Neural crest cell (in vitro differentiated cells): ENCODE measurements at regions not wholly inside any gene's neighbourhood (a gene's known extent, or its start where the extent isn't known, plus 50 kb on each side); places are given as distances from the start of the nearest gene placed in this dataset.

Experiments used
- DNase-seq: peaks from one replicate; pipeline ENCODE4 v3.0.0; 2021; ENCODE audit warnings: low read depth, mixed read lengths, low spot score
- H3K27ac Mint-ChIP-seq: one replicate; pipeline ENCODE4 v1.8.0; 2021; ENCODE audit warnings: mild to moderate bottlenecking, mixed read lengths; ENCODE audit not compliant: unreplicated experiment
- H3K27me3 Mint-ChIP-seq: 2 replicates; pipeline ENCODE4 v1.8.0; 2021; ENCODE audit warnings: low read depth, mild to moderate bottlenecking, mixed read lengths
- H3K36me3 Mint-ChIP-seq: 2 replicates; pipeline ENCODE4 v1.8.0; 2021; ENCODE audit warnings: low read depth, mild to moderate bottlenecking, mixed read lengths
- H3K4me1 Mint-ChIP-seq: 2 replicates; pipeline ENCODE4 v1.8.0; 2021; ENCODE audit warnings: mixed read lengths
- H3K4me3 Mint-ChIP-seq: one replicate; pipeline ENCODE4 v1.8.0; 2021; ENCODE audit warnings: mild to moderate bottlenecking, mixed read lengths
- H3K9me3 Mint-ChIP-seq: 2 replicates; pipeline ENCODE4 v1.8.0; 2021; ENCODE audit warnings: mixed read lengths
- TF ChIP-seq, protein P1 (sequence below): fragments of 200-600 bp; sonication (generic); conservative IDR thresholded peaks from 2 replicates; pipeline ENCODE4 v1.5.0; 2021; ENCODE audit warnings: antibody characterized with exemption, mild to moderate bottlenecking

DNA sequence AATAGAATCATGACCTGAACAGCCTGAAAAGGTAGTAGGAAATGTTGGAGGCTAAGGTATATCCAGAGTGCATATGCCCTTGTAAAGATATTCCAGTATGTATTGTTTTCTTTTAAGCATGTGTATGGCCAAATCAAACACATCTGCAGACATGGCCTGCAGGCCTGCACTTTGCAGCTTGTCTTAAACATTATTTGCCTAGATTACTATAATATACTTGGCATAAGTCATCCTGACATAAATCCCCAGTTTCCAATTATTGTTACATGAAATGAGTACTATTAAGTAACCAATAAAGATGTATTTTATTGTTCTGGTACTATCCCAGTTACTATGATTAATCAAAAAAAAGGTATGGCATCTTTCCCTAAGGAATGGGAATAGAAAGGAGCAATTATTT is 169.1 kb upstream of the PTBP2 start:
- Mint-ChIP-seq H3K4me3 (no peak overlapping the region), H3K27me3 (no peaks in the 10 kb centered on the region), H3K9me3 (no peaks in the 10 kb centered on the region), H3K4me1 (peaks cover 19% of the 10 kb centered on the region), H3K36me3 (no peaks in the 10 kb centered on the region), H3K27ac (no peak overlapping the region)
- DNase-seq = no peak
- TF ChIP-seq, protein P1, sequence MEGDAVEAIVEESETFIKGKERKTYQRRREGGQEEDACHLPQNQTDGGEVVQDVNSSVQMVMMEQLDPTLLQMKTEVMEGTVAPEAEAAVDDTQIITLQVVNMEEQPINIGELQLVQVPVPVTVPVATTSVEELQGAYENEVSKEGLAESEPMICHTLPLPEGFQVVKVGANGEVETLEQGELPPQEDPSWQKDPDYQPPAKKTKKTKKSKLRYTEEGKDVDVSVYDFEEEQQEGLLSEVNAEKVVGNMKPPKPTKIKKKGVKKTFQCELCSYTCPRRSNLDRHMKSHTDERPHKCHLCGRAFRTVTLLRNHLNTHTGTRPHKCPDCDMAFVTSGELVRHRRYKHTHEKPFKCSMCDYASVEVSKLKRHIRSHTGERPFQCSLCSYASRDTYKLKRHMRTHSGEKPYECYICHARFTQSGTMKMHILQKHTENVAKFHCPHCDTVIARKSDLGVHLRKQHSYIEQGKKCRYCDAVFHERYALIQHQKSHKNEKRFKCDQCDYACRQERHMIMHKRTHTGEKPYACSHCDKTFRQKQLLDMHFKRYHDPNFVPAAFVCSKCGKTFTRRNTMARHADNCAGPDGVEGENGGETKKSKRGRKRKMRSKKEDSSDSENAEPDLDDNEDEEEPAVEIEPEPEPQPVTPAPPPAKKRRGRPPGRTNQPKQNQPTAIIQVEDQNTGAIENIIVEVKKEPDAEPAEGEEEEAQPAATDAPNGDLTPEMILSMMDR = no peak

DNA sequence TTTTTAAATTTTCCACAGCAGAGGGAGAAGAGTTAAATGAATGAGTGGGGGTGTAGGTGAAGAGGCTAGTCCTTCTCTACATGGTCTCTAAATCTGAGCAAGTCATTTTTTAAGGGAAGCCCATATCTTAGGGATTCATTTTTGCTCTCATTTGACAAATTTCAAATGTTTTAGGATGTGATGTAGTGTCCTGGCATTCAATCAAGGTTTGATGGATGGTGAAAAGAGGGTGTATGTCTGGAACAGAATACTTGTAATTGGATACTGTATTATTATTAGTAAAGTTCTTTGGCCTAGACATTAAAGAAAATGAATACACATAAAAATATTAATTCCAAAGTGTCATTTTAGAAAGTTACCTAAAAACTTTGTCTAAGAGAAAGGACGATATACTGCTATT is 167.8 kb upstream of the PTBP2 start:
- H3K4me1 Mint-ChIP-seq = peaks cover 30% of the 10 kb centered on the region

DNA sequence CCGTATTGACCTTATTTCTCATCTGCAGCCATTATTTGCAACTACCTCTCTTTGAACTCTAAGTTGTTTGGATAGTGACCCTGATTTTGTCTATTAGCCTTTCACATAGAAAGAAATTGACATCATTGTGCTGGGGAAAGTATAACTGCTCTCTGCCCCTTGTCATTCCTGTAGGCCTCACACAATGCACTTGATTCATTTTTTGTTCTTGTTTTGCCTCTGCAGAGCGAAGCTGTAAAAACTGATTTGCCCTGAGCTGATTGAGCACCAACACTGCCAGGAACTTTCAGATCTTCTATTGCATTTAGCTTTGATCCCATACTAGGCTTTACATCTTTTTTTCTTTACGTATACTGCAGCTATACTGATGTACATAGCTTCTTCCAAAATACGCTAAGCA is 167.2 kb upstream of the PTBP2 start:
- TF ChIP-seq, protein P1 = no peak
- peaks cover 34% of the 10 kb centered on the region for H3K4me1 Mint-ChIP-seq
- no peak overlapping the region for H3K4me3 Mint-ChIP-seq
- H3K9me3 Mint-ChIP-seq = no peaks in the 10 kb centered on the region
- DNase-seq = no peak
- no peaks in the 10 kb centered on the region for H3K36me3 Mint-ChIP-seq
- no peaks in the 10 kb centered on the region for H3K27me3 Mint-ChIP-seq
- H3K27ac Mint-ChIP-seq = no peak overlapping the region

More for the DNA sequence above, 167.8 kb upstream of the PTBP2 start:
- no peaks in the 10 kb centered on the region for H3K9me3 Mint-ChIP-seq
- H3K27me3 Mint-ChIP-seq = no peaks in the 10 kb centered on the region
- no peak for DNase-seq
- H3K27ac Mint-ChIP-seq = no peak overlapping the region
- no peak overlapping the region for H3K4me3 Mint-ChIP-seq
- H3K36me3 Mint-ChIP-seq = no peaks in the 10 kb centered on the region
- TF ChIP-seq, protein P1 = no peak

DNA sequence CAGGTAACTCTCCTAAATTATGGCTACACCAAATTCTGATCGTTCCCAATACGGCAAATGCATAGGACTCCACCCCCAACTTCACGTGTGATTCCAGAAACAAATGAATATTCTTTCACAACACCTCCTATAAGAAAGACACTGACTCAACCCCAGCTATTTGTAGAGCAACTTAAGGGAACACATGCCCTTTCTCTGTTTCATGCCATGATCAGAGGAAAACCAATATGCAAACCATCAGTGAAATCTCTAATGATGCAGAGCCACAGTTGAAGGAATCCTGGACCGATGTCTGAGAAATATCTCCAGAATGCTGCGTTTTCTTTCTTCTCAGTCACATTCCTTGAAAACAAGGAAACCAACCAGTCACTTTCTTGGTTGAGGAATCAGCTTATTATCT is 164.2 kb upstream of the PTBP2 start:
- peaks cover 4% of the 10 kb centered on the region for H3K9me3 Mint-ChIP-seq
- no peaks in the 10 kb centered on the region for H3K27me3 Mint-ChIP-seq
- TF ChIP-seq, protein P1 = no peak
- no peak overlapping the region for H3K4me3 Mint-ChIP-seq
- no peak overlapping the region for H3K27ac Mint-ChIP-seq
- H3K36me3 Mint-ChIP-seq = no peaks in the 10 kb centered on the region
- DNase-seq = no peak
- H3K4me1 Mint-ChIP-seq = peaks cover 37% of the 10 kb centered on the region

DNA sequence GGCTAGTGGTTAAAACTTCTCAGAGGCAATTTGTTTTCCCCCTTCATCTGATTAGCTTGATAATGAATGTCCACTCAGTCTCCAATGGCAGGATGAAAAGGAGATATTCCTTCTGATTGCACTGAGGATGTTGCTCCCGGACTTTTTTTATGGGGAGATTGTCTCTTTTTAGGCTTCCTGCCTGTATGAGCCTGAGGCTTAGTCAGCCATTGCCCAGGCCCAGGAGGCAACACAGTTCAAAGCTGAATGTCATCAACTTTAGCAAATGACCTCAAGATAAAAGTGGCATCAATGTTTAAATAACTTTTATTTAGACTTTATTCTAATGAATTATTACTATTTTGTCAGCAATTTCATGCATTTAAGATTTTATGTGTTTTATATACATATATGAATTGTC is 162.9 kb upstream of the PTBP2 start:
- Mint-ChIP-seq H3K9me3 (peaks cover 4% of the 10 kb centered on the region), H3K4me3 (no peak overlapping the region), H3K27ac (no peak overlapping the region), H3K27me3 (no peaks in the 10 kb centered on the region), H3K36me3 (no peaks in the 10 kb centered on the region), H3K4me1 (peaks cover 37% of the 10 kb centered on the region)
- TF ChIP-seq, protein P1 = no peak
- DNase-seq = no peak

DNA sequence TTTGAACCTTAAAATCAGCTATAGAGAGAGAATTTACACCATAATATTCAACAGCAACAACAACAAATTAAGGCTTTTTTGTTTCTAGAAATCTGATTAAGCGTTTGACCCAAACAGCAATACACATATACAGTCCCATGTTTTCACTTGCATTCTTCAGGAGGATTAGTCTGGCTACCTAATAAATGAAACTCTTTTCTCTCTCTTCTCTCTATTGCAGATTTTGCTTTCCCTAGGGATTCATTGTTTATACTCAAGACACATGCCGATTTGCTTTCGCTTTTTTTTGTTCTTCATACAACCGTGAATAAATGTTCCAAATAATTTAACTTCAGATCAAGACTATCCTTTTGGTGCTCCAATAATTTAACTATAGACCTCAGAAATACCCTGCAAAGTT is 162.4 kb upstream of the PTBP2 start:
- Mint-ChIP-seq H3K27ac (no peak overlapping the region), H3K4me1 (peaks cover 34% of the 10 kb centered on the region), H3K36me3 (peaks cover 2% of the 10 kb centered on the region), H3K27me3 (no peaks in the 10 kb centered on the region), H3K9me3 (peaks cover 6% of the 10 kb centered on the region), H3K4me3 (no peak overlapping the region)
- no peak for DNase-seq
- TF ChIP-seq, protein P1 = no peak
